ENCODE measurements at regions not wholly inside any gene's neighbourhood (a gene's known extent, or its start where the extent isn't known, plus 50 kb on each side); places are given as distances from the start of the nearest gene placed in this dataset.
"Not testable (repeated sequence)": the region's sequence is repeated elsewhere in the genome, so short reads cannot be mapped to it uniquely, and the experiment has no call there.

DNA sequence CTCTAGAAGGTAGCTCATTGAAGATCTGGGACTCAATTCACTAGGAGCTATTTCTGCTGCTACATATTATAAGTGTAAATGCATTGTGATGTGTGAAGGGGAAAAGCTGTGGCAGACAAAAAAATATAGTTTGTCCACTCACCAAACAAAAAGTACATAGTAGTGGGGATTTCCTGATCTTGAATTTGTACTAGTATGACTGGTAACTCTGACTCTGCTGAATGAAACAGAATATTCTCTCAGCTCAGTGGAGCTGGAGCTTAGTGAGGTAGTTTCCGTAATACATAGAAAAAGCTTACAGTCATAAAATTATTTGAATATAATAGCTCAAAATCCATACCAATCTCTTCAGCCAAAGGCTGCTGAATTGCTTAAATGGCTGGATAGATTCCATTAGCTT, 455.6 kb upstream of the CD180 start:
- no peak for DNase-seq (ENCODE audit: low read depth)

DNA sequence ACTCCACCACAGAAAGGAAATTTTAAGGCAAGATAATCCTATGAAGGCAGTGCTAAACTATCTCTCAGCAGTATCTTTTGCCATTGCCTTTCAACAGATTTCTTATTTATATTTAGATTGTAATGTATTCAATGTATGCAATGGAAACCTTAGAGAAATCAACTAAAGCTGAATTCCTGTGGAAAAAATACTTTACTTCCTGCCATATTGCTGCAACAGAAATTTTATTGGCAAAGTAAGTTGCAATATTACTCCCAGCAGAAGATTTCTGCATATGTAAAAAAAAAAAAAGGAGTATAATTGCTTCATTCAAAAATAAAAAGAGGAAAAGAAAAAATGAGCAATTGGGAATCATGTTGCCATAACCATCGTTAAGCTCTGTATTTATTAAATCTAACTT, 454.6 kb upstream of the CD180 start:
- DNase-seq (ENCODE audit: low read depth), result no peak

DNA sequence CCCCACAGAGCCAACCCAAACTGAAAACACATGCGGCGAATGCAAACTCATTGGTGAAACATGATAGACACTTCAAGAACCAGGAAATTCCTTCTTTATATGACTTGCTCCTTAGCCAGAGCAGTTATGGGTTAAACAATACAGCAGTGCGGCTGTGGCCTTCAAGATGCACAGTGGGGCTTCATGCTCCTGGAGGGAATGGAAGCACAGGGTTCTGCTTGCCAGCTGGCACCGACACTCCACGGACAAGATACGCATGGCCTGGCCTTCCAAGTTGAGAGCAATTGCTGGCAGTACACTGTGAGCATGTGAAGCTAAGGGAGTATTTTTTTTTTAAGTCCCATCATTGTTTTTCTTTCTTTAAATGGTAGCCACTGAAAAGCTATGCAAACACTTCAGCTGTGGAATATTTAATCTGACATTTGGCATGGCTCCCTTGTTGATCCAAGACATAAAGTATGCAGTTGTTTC, 451.6 kb upstream of the CD180 start:
- DNase-seq (ENCODE audit: low read depth), result peak; percentile 47

DNA sequence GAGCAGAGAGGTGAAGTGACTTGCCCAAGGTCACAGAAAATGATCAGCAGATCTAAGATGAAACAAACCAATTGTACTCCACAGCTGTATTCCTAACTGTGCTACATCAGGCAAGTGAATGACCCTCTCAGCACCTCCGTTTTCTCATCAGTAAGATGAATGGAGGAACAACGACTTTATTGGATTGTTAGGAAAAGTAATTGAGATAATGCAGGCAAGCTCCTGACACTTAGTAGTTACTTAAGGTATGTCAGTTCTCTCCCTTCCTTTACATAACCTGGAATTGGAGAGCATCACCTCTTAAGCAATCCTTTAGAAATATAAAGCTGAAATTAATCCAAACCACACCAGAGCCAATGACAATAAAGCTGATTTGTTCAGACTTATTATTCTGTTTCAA, 451.2 kb upstream of the CD180 start:
- no peak for DNase-seq (ENCODE audit: low read depth)

DNA sequence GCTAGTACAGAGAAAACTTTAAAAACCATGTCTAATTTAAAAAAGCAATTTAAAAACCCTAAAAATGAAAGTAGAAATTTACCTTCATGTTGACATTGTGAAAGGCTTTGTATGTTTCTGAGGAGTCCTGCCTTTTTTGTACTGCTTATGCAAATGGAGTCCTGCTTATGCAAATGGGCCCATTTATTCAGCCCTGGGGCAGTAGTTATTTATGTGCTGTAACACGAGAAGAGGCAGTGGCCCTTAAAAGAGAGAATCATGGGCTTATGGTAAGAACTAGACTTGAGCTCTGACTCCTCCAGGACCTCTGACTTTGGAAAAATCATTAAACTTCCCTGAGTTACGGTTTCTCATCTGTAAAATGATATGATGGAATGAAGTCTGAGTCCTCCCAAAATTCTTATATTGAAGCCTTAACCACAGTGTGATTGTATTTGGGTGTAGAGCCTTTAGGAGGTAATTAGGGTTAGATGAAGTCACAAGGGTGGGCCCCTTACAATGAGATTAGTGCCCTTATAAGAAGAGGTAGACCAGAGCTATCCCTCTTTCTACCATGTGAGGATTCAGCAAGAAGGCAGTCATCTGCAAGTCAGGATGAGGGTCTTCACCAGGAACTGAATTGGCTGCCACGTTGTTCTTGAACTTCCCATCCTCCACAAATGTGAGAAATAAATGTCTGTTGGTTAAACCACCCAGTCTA, 447.8 kb upstream of the CD180 start:
- no peak for DNase-seq (ENCODE audit: low read depth)

DNA sequence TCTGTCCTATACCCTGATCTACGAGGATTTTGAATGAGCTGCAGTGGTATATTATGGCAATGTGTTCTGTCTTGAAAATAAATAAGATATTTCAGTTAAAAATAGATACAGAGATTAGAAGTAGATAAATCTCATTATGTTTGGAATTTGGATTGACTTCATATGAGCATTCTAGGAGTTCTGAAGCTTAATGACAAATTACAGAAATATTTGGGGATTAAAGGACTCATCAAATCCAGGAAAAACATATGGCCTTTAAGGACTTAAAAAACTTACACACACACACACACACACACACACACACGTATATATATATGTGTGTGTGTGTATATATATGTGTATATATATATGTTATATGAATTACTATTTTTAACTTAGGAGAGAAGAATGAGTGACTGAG, 446.9 kb upstream of the CD180 start:
- DNase-seq (ENCODE audit: low read depth), result no peak

DNA sequence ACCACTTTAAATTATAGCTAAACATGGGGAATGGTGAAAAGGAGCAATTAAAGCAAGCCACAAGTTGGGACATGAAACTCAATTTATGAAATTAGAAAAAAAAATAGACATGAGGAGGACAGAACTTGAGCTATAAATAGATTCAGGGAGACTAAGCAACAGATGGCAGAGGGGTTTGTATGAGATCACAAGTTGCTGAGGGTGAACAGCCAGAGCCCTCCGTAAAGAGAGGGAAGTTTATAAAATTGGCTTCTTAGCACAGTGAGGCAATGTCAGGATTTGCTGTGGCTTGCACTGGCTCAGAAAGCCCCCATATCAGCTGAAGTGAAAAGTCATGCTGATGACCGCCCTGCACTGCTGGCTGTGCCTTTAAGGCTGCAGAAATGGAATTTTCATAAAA, 443.4 kb upstream of the CD180 start:
- DNase-seq (ENCODE audit: low read depth), result peak; percentile 67

DNA sequence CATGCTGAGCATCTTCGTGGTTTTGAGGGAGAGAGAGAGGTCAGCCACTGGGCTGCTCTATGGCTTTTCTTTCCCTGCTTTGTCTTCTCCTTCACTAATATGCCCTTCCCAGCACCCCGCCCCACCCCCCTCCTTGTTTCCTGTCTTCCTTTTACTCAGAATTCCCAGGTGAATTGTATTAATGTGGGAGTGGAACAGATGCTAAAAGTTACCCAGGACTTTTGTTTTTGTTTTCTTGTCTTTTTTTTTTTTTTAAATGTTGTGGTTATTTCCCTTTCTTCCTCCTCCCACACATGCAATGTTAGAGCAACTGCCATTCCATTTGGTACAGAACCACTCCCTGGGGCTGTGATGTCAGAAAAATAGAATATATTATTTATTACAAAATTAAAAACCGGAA, 442.7 kb upstream of the CD180 start:
- DNase-seq (ENCODE audit: low read depth), result peak; percentile 76

DNA sequence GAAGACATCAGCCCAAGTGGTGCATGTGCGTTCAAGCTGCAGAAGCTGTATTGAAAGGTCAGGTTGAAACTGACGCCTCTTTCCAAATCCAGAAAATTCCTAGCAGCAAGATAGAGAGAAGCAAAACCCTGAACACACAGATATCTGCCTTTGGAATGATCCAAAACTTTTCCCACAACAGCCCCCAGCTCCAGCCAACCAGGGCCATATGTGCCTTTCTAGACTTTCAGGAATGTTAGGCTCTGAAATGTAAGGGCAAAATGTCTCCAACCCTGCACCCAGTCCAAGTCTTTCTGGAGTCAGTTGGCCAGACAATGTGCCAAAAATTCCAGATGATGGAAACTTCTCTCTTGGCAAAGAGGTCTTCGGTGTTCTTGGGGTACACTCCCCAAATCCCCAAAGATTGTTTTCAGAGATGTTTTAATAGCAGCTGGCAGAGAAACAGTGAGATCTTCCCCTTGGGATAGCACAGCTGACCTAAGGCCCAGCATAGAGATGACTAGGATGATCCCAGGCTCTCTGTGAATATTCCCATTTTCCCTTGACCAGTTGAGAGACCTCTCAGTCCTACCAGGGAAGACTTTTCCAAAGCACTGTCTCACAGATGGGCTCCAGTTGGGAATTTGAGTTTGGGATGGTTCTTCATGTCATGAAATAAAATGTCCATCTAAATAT, 440.4 kb upstream of the CD180 start:
- DNase-seq (ENCODE audit: low read depth), result no peak

DNA sequence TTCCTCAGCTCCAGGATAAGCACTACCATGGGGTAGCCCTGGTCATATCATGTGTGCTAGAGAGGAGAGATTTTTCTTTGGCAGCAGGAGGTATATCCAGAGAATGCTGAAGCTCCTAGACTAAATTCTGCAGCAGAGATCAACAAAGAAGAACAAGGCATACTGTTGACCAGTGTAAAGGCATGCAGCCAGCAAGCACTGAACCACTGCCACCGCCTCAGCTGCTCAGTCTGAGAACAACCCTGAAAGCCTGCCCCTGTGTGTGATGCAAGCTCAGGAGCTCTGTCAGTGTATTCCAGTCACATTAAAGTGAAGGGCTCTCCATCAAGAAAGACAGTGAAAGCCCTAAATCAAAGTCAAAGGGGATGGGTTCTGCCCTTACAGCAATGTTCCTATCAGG, 439.5 kb upstream of the CD180 start:
- DNase-seq (ENCODE audit: low read depth), result peak; percentile 68

DNA sequence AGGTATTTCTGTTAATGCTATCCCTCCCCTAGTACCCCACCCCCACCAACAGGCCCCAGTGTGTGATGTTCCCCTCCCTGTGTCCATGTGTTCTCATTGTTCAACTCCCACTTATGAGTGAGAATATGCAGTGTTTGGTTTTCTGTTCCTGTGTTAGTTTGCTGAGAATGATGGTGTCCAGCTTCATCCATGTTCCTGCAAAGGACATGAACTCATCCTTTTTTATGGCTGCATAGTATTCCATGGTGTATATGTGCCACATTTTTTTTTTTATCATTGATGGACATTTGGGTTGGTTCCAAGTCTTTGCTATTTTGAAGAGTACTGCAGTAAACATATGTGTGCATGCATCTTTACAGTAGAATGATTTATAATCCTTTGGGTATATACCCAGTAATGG, 430.5 kb upstream of the CD180 start:
- not testable (repeated sequence) for DNase-seq (ENCODE audit: low read depth)

DNA sequence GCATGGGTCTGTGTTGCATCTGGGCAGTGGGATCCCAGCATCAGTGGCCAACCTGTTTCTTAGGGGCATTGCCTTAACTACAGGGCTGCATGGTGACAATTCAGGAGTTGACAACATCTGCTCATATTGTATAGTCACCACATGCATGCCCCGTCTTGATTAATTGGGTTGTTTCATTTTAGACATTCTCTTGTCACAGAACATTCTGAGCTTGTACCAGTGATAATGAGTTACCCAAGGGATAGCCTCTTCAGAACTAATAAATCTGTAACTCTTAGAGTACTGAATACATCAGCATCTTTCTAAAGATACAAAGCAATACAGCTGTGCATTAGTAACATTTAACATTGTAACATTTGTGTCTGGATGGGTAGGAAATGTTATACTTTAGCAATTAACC, 426.5 kb upstream of the CD180 start:
- no peak for DNase-seq (ENCODE audit: low read depth)

DNA sequence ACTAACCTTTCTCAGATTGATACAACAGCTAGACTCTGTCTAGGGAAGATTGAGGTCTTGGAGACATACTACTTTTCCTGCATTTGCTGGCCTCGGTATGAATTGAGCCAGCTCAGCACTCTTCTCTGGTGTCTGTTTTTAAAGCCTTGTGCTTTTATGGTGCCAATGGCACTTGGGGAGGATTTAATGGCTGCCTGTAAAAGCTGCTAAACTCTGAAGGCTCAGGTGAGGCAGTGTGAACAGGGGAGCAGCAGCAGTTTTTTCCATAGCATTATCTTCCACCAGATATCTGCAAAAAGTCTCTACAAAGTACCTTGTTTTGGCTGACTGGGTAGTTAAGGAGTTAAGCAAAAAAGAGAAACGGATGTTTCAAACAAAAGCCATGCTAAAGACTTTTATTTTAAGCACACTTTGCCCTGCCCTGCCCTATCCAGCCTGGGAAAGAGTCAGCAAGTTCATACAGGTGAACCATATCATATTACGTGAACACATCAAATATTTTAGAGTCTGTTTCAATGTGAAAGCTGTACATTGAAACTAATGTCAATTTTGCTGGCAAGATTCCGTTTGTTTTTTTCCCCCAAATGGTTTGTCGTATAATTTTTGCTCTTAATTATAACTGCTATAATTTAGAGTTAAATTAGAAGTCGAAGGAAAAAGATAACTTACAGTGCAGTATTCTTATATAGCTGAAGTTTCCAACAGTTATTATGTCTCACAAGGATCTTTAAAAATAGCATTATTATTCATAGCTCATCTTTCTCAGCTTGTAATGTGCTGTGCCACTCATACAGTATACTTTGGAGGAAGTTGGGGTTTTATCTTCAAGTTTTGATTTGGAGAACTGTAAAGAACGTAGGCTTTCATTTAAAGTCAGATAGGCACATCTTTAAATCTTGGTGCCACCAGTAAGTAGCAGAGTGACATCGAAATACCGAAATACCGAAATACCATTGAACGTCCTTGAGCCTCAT, 424.1 kb upstream of the CD180 start:
- no peak for DNase-seq (ENCODE audit: low read depth)

DNA sequence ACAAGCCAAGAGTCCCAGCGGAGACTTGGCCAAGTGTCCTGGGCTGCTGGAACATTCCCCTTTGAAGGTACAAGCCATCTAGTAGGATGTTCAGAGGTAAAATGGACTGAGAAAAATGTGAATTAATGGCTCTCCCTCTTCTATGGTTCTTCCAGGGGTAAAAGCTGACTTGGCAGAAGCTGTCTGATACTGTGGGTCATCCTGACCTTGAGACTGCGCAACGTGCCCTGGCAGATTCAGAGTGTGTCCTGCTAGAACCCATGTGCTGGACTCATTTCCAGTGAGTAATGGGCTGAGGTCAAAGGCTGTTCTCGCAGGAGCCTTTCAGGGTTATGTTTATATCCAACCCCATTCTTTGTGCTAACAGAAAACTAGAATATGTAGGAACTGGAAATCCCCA, 423.0 kb upstream of the CD180 start:
- DNase-seq (ENCODE audit: low read depth), result no peak

DNA sequence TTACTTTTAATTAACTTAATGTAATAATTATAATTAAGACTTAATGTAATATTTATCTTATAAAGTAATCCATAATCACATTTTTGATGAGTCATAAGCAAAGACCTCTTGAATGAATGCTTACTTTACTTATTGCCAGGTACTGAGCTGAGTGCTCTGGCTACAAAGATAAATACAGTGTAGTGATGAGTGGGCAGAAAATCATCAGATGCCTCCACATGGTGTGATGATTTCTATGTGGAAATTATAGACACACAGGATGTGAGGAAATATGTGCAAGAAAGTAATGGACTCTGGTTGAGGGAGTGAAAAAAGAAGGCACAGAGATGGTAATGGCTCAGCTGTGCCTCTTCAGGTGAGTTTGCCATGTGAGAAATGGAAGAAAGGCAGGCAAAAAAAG, 422.6 kb upstream of the CD180 start:
- no peak for DNase-seq (ENCODE audit: low read depth)

DNA sequence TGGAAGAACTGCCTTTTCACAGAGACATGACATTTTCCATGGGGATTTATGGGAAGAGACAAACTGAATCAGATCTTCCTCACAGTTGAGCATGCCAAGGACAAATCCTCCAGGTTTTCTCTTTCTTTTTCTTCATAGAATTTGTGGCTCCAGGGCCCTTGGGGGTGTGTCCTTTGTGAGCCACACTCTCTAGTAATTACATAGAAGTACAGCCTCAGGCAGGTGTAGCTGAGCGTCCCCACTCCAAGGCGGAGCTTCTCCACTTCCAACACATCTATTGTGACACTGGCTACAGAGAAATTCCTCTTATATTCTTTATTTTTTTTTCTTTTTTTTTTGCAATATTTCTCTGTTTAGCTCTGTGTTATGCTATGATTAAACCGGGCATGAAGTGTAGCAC, 420.5 kb upstream of the CD180 start:
- DNase-seq (ENCODE audit: low read depth), result no peak

DNA sequence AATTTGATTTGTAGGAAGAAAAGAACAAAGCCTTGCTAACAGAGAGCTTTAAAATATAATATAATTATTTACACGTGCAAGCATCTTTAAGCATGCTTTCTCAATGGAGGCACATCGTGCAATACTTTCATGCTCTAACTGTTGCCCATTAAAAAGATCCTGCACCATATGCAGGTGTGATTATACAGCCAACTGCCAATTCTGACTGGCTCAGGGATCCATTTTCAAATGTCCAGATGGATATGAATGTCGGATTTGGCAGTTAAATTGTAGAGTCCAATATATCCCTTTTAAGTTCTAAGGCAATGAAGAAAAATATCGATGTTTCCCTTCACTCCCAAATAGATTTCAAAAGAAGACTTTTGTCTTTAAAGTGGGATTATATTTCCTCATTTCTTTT, 416.4 kb upstream of the CD180 start:
- no peak for DNase-seq (ENCODE audit: low read depth)

DNA sequence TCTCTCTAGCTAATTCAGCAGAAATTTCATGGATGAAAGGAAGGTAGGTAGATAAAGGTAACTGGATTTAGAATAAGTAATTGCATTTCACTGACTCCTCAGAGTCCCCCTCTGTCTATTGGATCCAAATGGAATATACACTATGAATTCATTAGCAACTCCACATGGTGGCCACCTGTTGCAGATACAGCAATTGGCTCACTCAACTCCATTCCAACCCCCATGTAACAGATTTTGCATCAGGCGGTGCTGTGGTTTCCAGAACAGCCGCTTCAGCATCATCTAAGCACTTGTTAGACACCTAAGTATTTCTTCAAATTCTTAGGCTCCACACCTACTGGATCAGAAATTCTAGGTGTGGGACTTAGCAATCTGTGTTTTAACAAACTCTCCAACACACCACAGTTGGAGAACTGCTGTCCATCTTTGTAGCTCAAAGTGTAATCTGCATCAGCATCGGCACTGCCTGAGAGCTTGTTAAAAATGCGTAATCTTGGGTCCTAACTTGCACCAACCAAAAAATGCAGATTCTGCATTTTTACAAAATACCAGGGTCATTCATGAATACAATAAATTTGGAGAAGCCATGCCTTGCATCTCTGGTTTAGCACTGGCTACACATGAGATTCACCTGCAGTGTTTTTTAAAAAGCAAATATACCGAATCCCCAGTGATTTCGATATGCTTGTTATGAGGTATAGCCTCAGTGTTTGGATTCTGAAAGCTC, 413.8 kb upstream of the CD180 start:
- DNase-seq (ENCODE audit: low read depth), result peak; percentile 11

DNA sequence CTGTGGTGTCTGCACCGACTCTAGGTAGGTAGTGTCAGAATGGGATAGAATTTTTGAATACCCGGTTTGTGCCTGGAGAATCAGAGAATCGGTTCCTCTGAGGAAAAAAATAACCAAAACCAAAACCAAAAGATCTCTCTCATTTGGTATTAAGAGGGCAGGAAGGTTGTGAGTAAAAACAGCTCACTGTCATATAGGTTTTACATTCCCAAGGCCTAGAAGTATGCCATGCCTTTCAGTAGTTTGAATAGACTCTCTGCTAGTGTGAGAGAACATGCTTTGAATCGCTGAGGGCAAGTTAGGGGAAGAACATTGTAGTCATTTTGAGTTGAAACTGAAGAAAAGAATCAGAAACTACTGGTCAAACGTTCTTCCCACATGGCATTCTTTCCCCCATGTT, 411.4 kb upstream of the CD180 start:
- DNase-seq (ENCODE audit: low read depth), result no peak

DNA sequence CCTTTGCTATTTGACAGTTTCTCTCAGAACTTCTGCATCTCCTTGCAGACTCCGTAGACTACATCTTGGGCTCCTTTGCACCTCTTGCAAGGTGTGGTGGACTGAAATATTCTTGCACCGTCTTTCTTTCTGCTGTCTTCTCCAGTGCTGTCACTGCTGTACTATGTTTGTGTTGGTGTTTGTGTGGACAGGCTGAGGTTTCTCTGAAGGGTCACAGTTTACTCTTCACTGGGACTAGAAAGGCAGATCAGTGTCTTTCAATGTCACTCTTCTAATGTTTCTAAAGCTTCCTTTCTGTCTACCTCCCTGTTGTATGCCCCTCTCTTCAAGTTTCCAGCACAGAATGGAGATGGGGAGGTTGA, 410.0 kb upstream of the CD180 start:
- no peak for DNase-seq (ENCODE audit: low read depth)
